Dendritic cell treated with granulocyte-macrophage colony-stimulating factor and Interleukin-4, amounts not matched to agents 40 ng/mL and 50 ng/mL, for 4 days (primary cell): ENCODE measurements at regions not wholly inside any gene's neighbourhood (a gene's known extent, or its start where the extent isn't known, plus 50 kb on each side); places are given as distances from the start of the nearest gene placed in this dataset.

Experiments used
- H3K27ac Mint-ChIP-seq: one replicate; pipeline ENCODE4 v1.8.0; 2022; ENCODE audit warnings: mild to moderate bottlenecking, mixed read lengths
- H3K27me3 Mint-ChIP-seq: one replicate; pipeline ENCODE4 v1.8.0; 2022; ENCODE audit warnings: mild to moderate bottlenecking, mixed read lengths
- H3K36me3 Mint-ChIP-seq: one replicate; pipeline ENCODE4 v1.8.0; 2022; ENCODE audit warnings: low read depth, mixed read lengths
- H3K4me1 Mint-ChIP-seq: one replicate; pipeline ENCODE4 v1.8.0; 2022; ENCODE audit warnings: low read depth, mixed read lengths
- H3K4me3 Mint-ChIP-seq: one replicate; pipeline ENCODE4 v1.8.0; 2022; ENCODE audit warnings: mild to moderate bottlenecking, moderate library complexity, mixed read lengths
- H3K9me3 Mint-ChIP-seq: one replicate; pipeline ENCODE4 v1.8.0; 2022; ENCODE audit warnings: mixed read lengths
- intact Hi-C: fragments of 100-400 bp; cut with micrococcal nuclease; formaldehyde crosslinking; loops from one replicate; pipeline ENCODE4 v1.15.0; 2022

GRCh38 chr5:153158608-153159007 lies 331.9 kb upstream of the GRIA1 start:
- H3K36me3 Mint-ChIP-seq: no peaks in the 10 kb centered on the region
- no peak overlapping the region for H3K27ac Mint-ChIP-seq
- H3K4me1 Mint-ChIP-seq: no peaks in the 10 kb centered on the region
- H3K9me3 Mint-ChIP-seq: no peaks in the 10 kb centered on the region
- H3K4me3 Mint-ChIP-seq: no peak overlapping the region
- H3K27me3 Mint-ChIP-seq: no peaks in the 10 kb centered on the region
- intact Hi-C loops: no loop called here

GRCh38 chr5:153159616-153160015 lies 330.9 kb upstream of the GRIA1 start:
- Mint-ChIP-seq H3K27me3 (no peaks in the 10 kb centered on the region), H3K4me3 (no peak overlapping the region), H3K4me1 (no peaks in the 10 kb centered on the region), H3K27ac (no peak overlapping the region), H3K9me3 (no peaks in the 10 kb centered on the region), H3K36me3 (no peaks in the 10 kb centered on the region)
- intact Hi-C loops: no loop called here

- intact Hi-C loops: no loop called here
- Mint-ChIP-seq H3K9me3 (peaks cover 11% of the 10 kb centered on the region), H3K36me3 (no peaks in the 10 kb centered on the region), H3K4me1 (no peaks in the 10 kb centered on the region), H3K4me3 (no peak overlapping the region), H3K27ac (no peak overlapping the region), H3K27me3 (no peaks in the 10 kb centered on the region)
Observed at GRCh38 chr5:153168241-153168640, 322.2 kb upstream of the GRIA1 start.

DNA sequence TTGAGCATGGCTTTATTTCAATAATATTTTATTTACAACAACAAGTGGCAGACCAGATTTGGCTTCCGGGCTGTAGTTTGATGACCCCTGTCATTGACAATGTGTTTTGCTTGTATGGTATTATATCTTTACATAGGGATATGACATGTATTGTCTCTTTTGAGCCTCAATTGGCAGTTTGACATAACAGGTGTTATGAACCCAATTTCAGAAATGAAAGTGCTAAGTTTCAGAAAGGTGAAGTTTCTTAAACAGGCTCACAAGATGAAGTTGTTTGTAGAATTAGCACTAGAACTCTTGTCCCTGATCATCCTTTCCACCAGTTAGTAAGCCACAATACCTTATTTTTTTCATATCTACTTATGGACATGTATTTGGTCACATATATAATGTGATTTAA lies 303.0 kb upstream of the GRIA1 start:
- no peaks in the 10 kb centered on the region for H3K36me3 Mint-ChIP-seq
- peaks cover 32% of the 10 kb centered on the region for H3K9me3 Mint-ChIP-seq
- intact Hi-C loops: no loop called here
- H3K27ac Mint-ChIP-seq: no peak overlapping the region
- no peaks in the 10 kb centered on the region for H3K4me1 Mint-ChIP-seq
- H3K4me3 Mint-ChIP-seq: no peak overlapping the region
- no peaks in the 10 kb centered on the region for H3K27me3 Mint-ChIP-seq

GRCh38 chr5:153206361-153206760 lies 284.1 kb upstream of the GRIA1 start:
- Mint-ChIP-seq H3K9me3 (no peaks in the 10 kb centered on the region), H3K4me1 (no peaks in the 10 kb centered on the region), H3K4me3 (no peak overlapping the region), H3K36me3 (no peaks in the 10 kb centered on the region), H3K27me3 (no peaks in the 10 kb centered on the region), H3K27ac (no peak overlapping the region)
- intact Hi-C loops: no loop called here

DNA sequence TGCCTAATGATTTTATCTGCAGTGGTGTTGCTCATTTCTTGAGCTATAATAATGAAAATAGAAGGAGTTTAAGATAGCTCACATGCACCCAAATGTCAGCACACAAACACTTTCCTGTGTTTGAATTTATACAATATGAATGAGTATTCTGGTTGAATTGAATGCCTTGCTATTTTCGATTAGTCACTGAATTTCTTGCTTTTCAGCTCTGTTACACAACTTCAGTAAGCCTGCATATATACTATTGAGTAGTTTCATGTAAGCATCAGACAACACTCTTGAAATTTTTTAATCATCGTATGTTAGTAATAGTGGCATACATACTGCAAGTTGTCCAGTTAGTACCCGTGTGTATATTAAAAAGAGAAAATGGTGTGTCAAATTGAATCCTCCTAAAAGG lies 281.5 kb upstream of the GRIA1 start:
- Mint-ChIP-seq H3K4me1 (no peaks in the 10 kb centered on the region), H3K36me3 (no peaks in the 10 kb centered on the region), H3K4me3 (no peak overlapping the region), H3K27ac (no peak overlapping the region), H3K9me3 (no peaks in the 10 kb centered on the region), H3K27me3 (no peaks in the 10 kb centered on the region)
- intact Hi-C loops: no loop called here

DNA sequence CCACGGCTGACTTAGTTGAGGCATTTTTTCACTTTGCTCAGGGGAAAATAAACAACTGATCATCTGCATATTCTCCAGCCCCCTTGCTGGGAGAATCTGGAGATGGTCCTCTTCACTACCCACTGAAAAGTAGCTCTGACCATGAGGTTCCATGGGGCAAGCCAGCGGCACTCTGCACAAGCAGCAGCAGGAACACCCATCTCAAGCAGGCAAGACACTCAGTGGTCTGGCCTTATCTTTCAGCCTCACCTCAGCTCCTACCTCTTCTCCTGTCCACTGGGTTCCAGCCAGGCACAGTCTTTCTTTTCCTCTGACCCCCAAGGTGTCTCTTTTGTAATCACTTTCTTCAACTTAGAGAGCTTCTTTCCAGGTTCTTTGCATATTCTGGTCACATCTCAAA lies 280.8 kb upstream of the GRIA1 start:
- H3K36me3 Mint-ChIP-seq: no peaks in the 10 kb centered on the region
- H3K27ac Mint-ChIP-seq: no peak overlapping the region
- H3K9me3 Mint-ChIP-seq: no peaks in the 10 kb centered on the region
- intact Hi-C loops: no loop called here
- H3K27me3 Mint-ChIP-seq: no peaks in the 10 kb centered on the region
- H3K4me3 Mint-ChIP-seq: no peak overlapping the region
- no peaks in the 10 kb centered on the region for H3K4me1 Mint-ChIP-seq

- H3K36me3 Mint-ChIP-seq: no peaks in the 10 kb centered on the region
- H3K9me3 Mint-ChIP-seq: peaks cover 13% of the 10 kb centered on the region
- no peaks in the 10 kb centered on the region for H3K27me3 Mint-ChIP-seq
- H3K27ac Mint-ChIP-seq: no peak overlapping the region
- intact Hi-C loops: no loop called here
- no peaks in the 10 kb centered on the region for H3K4me1 Mint-ChIP-seq
- H3K4me3 Mint-ChIP-seq: no peak overlapping the region
Observed at GRCh38 chr5:153211076-153211475, 279.4 kb upstream of the GRIA1 start.

GRCh38 chr5:153212471-153212870 lies 278.0 kb upstream of the GRIA1 start:
- H3K4me3 Mint-ChIP-seq: no peak overlapping the region
- no peak overlapping the region for H3K27ac Mint-ChIP-seq
- no peaks in the 10 kb centered on the region for H3K36me3 Mint-ChIP-seq
- H3K9me3 Mint-ChIP-seq: peaks cover 27% of the 10 kb centered on the region
- no peaks in the 10 kb centered on the region for H3K27me3 Mint-ChIP-seq
- intact Hi-C loops: no loop called here
- H3K4me1 Mint-ChIP-seq: no peaks in the 10 kb centered on the region

DNA sequence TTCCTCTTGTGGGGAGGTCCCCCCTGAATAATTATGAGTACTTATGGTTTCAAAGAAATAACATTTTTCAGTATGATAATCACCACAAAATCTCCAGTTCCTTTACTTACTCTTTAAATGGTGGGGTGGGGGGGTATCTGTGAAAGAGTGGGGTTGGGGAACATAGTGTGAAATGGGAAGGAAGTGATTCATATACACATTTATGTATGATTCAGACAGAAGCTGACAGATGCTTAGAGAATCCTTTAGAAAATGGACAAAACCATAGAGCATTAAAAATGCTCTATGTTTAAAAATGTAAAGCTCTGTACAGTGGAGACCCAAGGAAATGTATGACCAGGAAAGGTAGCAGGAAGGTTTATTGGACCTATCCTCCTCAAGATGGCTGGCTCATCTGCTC lies 267.5 kb upstream of the GRIA1 start:
- H3K27me3 Mint-ChIP-seq: no peaks in the 10 kb centered on the region
- intact Hi-C loops: no loop called here
- no peaks in the 10 kb centered on the region for H3K4me1 Mint-ChIP-seq
- H3K4me3 Mint-ChIP-seq: no peak overlapping the region
- H3K36me3 Mint-ChIP-seq: no peaks in the 10 kb centered on the region
- peaks cover 24% of the 10 kb centered on the region for H3K9me3 Mint-ChIP-seq
- H3K27ac Mint-ChIP-seq: no peak overlapping the region

GRCh38 chr5:153223376-153223775 lies 267.1 kb upstream of the GRIA1 start:
- no peak overlapping the region for H3K27ac Mint-ChIP-seq
- H3K9me3 Mint-ChIP-seq: peaks cover 19% of the 10 kb centered on the region
- no peaks in the 10 kb centered on the region for H3K36me3 Mint-ChIP-seq
- intact Hi-C loops: no loop called here
- no peak overlapping the region for H3K4me3 Mint-ChIP-seq
- H3K27me3 Mint-ChIP-seq: no peaks in the 10 kb centered on the region
- H3K4me1 Mint-ChIP-seq: no peaks in the 10 kb centered on the region

GRCh38 chr5:153224651-153225050 lies 265.8 kb upstream of the GRIA1 start:
- Mint-ChIP-seq H3K9me3 (peaks cover 17% of the 10 kb centered on the region), H3K27ac (no peak overlapping the region), H3K27me3 (no peaks in the 10 kb centered on the region), H3K4me3 (no peak overlapping the region), H3K4me1 (no peaks in the 10 kb centered on the region), H3K36me3 (no peaks in the 10 kb centered on the region)
- intact Hi-C loops: no loop called here

GRCh38 chr5:153233933-153234332 lies 256.5 kb upstream of the GRIA1 start:
- H3K4me1 Mint-ChIP-seq: no peaks in the 10 kb centered on the region

GRCh38 chr5:153236319-153236718 lies 254.2 kb upstream of the GRIA1 start:
- H3K27me3 Mint-ChIP-seq: no peaks in the 10 kb centered on the region
- H3K4me1 Mint-ChIP-seq: no peaks in the 10 kb centered on the region
- no peak overlapping the region for H3K4me3 Mint-ChIP-seq
- intact Hi-C loops: no loop called here
- H3K27ac Mint-ChIP-seq: no peak overlapping the region
- H3K9me3 Mint-ChIP-seq: peaks cover 12% of the 10 kb centered on the region
- H3K36me3 Mint-ChIP-seq: no peaks in the 10 kb centered on the region

More at GRCh38 chr5:153233933-153234332, 256.5 kb upstream of the GRIA1 start:
- intact Hi-C loops: no loop called here
- H3K4me3 Mint-ChIP-seq: no peak overlapping the region
- H3K36me3 Mint-ChIP-seq: no peaks in the 10 kb centered on the region
- no peaks in the 10 kb centered on the region for H3K27me3 Mint-ChIP-seq
- H3K27ac Mint-ChIP-seq: no peak overlapping the region
- H3K9me3 Mint-ChIP-seq: peaks cover 12% of the 10 kb centered on the region

- no peaks in the 10 kb centered on the region for H3K36me3 Mint-ChIP-seq
- peaks cover 12% of the 10 kb centered on the region for H3K9me3 Mint-ChIP-seq
- no peak overlapping the region for H3K4me3 Mint-ChIP-seq
- intact Hi-C loops: no loop called here
- H3K27ac Mint-ChIP-seq: no peak overlapping the region
- H3K27me3 Mint-ChIP-seq: no peaks in the 10 kb centered on the region
- H3K4me1 Mint-ChIP-seq: no peaks in the 10 kb centered on the region
Observed at GRCh38 chr5:153237671-153238332, 252.7 kb upstream of the GRIA1 start.
